H1 (cell line): ENCODE measurements at regions not wholly inside any gene's neighbourhood (a gene's known extent, or its start where the extent isn't known, plus 50 kb on each side); places are given as distances from the start of the nearest gene placed in this dataset.
A peak's percentile ranks its signal among the peaks of the same experiment; 100 is the strongest.

ENCODE experiments used
- CTCF ChIA-PET: fragments of 300-600 bp; sonication (Branson Sonifier 250); formaldehyde crosslinking; loops from one replicate; lab custom pipeline; 2021; ENCODE audit not compliant: partially characterized antibody; lab: Charles Lee
- POLR2A ChIA-PET: fragments of 300-600 bp; sonication (Branson Sonifier 250); formaldehyde crosslinking; loops from one replicate; lab custom pipeline; 2021; ENCODE audit warnings: inconsistent platforms; ENCODE audit not compliant: partially characterized antibody; lab: Charles Lee
- DNase-seq, 2 experiments: peaks; one replicate each; pipeline versions ENCODE4 v3.0.0 to v3.0.0-alpha.2; 2010 to 2022; ENCODE audit warnings: low spot score in 2 of 2, low read depth in 1 of 2, mixed read lengths in 1 of 2
- FAIRE-seq: peaks from 2 replicates; lab custom pipeline; 2011; peaks lifted over from hg19 to GRCh38; lab: Jason Lieb, UNC
- H2AFZ ChIP-seq: 2 replicates; pipeline ENCODE4 v1.8.1; 2012; ENCODE audit warnings: low read length, inconsistent platforms
- H2AK5ac ChIP-seq: 2 replicates; pipeline ENCODE4 v1.6.1; 2013; ENCODE audit warnings: low read depth, low read length
- H2BK120ac ChIP-seq: replicated peaks from 2 replicates; pipeline ENCODE3; 2013; ENCODE audit warnings: low read depth, low read length, inconsistent platforms
- H2BK12ac ChIP-seq: 2 replicates; pipeline ENCODE4 v1.6.1; 2013; ENCODE audit warnings: low read depth, low read length
- H2BK15ac ChIP-seq: 2 replicates; pipeline ENCODE4 v1.6.1; 2013; ENCODE audit warnings: low read length
- H2BK20ac ChIP-seq: 2 replicates; pipeline ENCODE4 v1.6.1; 2013; ENCODE audit warnings: low read length
- H2BK5ac ChIP-seq: 2 replicates; pipeline ENCODE4 v1.6.1; 2013; ENCODE audit warnings: low read depth, low read length
- H3K14ac ChIP-seq: 2 replicates; pipeline ENCODE4 v1.6.1; 2013; ENCODE audit warnings: inconsistent platforms; ENCODE audit not compliant: insufficient read length
- H3K18ac ChIP-seq: 2 replicates; pipeline ENCODE4 v1.6.1; 2013; ENCODE audit warnings: low read length; ENCODE audit errors: extremely low read depth
- H3K23ac ChIP-seq: 2 replicates; pipeline ENCODE4 v1.6.1; 2013; ENCODE audit warnings: inconsistent platforms; ENCODE audit not compliant: insufficient read length
- H3K23me2 ChIP-seq: 2 replicates; pipeline ENCODE4 v1.6.1; 2013; ENCODE audit warnings: low read depth, low read length
- H3K27ac ChIP-seq: 2 replicates; pipeline ENCODE4 v1.6.1; 2011; ENCODE audit warnings: low read depth, low read length, inconsistent platforms
- H3K27me3 ChIP-seq, 4 experiments: replicated peaks in 1 of 4; 1 replicate in 1 of 4; 2 replicates in 3 of 4; pipeline versions ENCODE4 v1.6.1 to v1.8.1; 2011 to 2013; ENCODE audit warnings: low read length in 3 of 4, mild to moderate bottlenecking in 3 of 4, inconsistent platforms in 2 of 4, mixed read lengths in 2 of 4, moderate library complexity in 1 of 4; ENCODE audit not compliant: control insufficient read depth in 3 of 4, insufficient read depth in 3 of 4; ENCODE audit errors: extremely low read depth in 1 of 4
- H3K36me3 ChIP-seq, 4 experiments: 2 replicates each; pipeline versions ENCODE4 v1.6.1 to v1.8.1; 2011 to 2013; ENCODE audit warnings: mild to moderate bottlenecking in 4 of 4, low read length in 3 of 4, moderate library complexity in 2 of 4, control low read depth in 1 of 4, inconsistent platforms in 1 of 4; ENCODE audit not compliant: insufficient read depth in 4 of 4, control insufficient read depth in 2 of 4
- H3K4ac ChIP-seq: replicated peaks from 2 replicates; pipeline ENCODE3; 2013; ENCODE audit warnings: low read length, low read depth, mixed read lengths, inconsistent platforms; ENCODE audit not compliant: insufficient read length
- H3K4me1 ChIP-seq, 4 experiments: replicated peaks in 1 of 4; 1 replicate in 1 of 4; 2 replicates in 3 of 4; pipeline versions ENCODE4 v1.6.1 to v1.8.1; 2011 to 2013; ENCODE audit warnings: low read length in 3 of 4, inconsistent platforms in 2 of 4, mixed read lengths in 1 of 4; ENCODE audit not compliant: insufficient read depth in 4 of 4, control insufficient read depth in 3 of 4
- H3K4me2 ChIP-seq, 2 experiments: 2 replicates each; pipeline versions ENCODE4 v1.6.1 to v1.8.1; 2011 to 2013; ENCODE audit warnings: low read depth in 2 of 2, low read length in 2 of 2, control low read depth in 1 of 2, inconsistent platforms in 1 of 2, mild to moderate bottlenecking in 1 of 2; ENCODE audit not compliant: insufficient read depth in 1 of 2
- H3K4me3 ChIP-seq, 4 experiments: fragments of 200-600, 300-600 bp in 1 of 4; sonication (generic), shearing (Covaris generic), sonication (Bioruptor Twin) in 1 of 4; 2 replicates each; pipeline versions ENCODE4 v1.5.1 to v1.8.1; 2011 to 2016; ENCODE audit warnings: low read length in 4 of 4, low read depth in 3 of 4, control low read depth in 2 of 4, inconsistent platforms in 2 of 4, mild to moderate bottlenecking in 2 of 4, mixed read lengths in 1 of 4, moderate library complexity in 1 of 4; ENCODE audit not compliant: insufficient read depth in 2 of 4; ENCODE audit errors: extremely low read depth in 1 of 4
- H3K56ac ChIP-seq: replicated peaks from 2 replicates; pipeline ENCODE3; 2013; ENCODE audit warnings: low read depth, mild to moderate bottlenecking, mixed read lengths, low read length, inconsistent platforms; ENCODE audit not compliant: insufficient read length
- H3K79me1 ChIP-seq: 2 replicates; pipeline ENCODE4 v1.6.1; 2013; ENCODE audit warnings: low read depth, low read length, control low read depth
- H3K79me2 ChIP-seq, 2 experiments: 2 replicates each; pipeline versions ENCODE4 v1.6.1 to v1.8.1; 2012 to 2013; ENCODE audit warnings: low read length in 2 of 2, mild to moderate bottlenecking in 2 of 2, inconsistent platforms in 1 of 2; ENCODE audit not compliant: insufficient read depth in 2 of 2, control insufficient read depth in 1 of 2
- H3K9ac ChIP-seq, 4 experiments: replicated peaks in 1 of 4; 1 replicate in 1 of 4; 2 replicates in 3 of 4; pipeline versions ENCODE4 v1.6.1 to v1.8.1; 2011 to 2013; ENCODE audit warnings: low read depth in 3 of 4, low read length in 3 of 4, control low read depth in 2 of 4, mild to moderate bottlenecking in 2 of 4, moderate library complexity in 2 of 4, inconsistent platforms in 1 of 4; ENCODE audit errors: extremely low read depth in 1 of 4
- H3K9me3 ChIP-seq, 2 experiments: 2 replicates each; pipeline versions ENCODE4 v1.6.1 to v1.8.1; 2012 to 2013; ENCODE audit warnings: mild to moderate bottlenecking in 2 of 2, moderate library complexity in 2 of 2, control low read depth in 1 of 2, inconsistent platforms in 1 of 2, low read depth in 1 of 2, low read length in 1 of 2, mixed read lengths in 1 of 2; ENCODE audit not compliant: insufficient read depth in 2 of 2
- H4K20me1 ChIP-seq, 2 experiments: replicated peaks in 1 of 2; 2 replicates each; pipeline versions ENCODE3 to v1.8.1; 2011 to 2013; ENCODE audit warnings: inconsistent platforms in 2 of 2, low read length in 2 of 2, mild to moderate bottlenecking in 1 of 2; ENCODE audit not compliant: insufficient read depth in 2 of 2, control insufficient read depth in 1 of 2
- H4K5ac ChIP-seq: 2 replicates; pipeline ENCODE4 v1.6.1; 2013; ENCODE audit warnings: low read length, low read depth, mixed read lengths, inconsistent platforms; ENCODE audit not compliant: insufficient read length
- H4K8ac ChIP-seq: 2 replicates; pipeline ENCODE4 v1.8.0; 2013; ENCODE audit warnings: mild to moderate bottlenecking, moderate library complexity, low read length, inconsistent platforms; ENCODE audit not compliant: insufficient read depth; ENCODE audit errors: extremely low read depth
- H4K91ac ChIP-seq: replicated peaks from 2 replicates; pipeline ENCODE3; 2013; ENCODE audit warnings: low read length, mixed read lengths, inconsistent platforms; ENCODE audit not compliant: insufficient read length
- BCL11A ChIP-seq, 2 experiments: IDR thresholded peaks; one replicate each; pipeline ENCODE4 v1.6.1; 2011; ENCODE audit warnings: low read depth in 2 of 2, low read length in 2 of 2, mild to moderate bottlenecking in 2 of 2
- FOSL1 ChIP-seq: IDR thresholded peaks from 2 replicates; pipeline ENCODE4 v1.6.1; 2011; ENCODE audit warnings: mild to moderate bottlenecking, low read depth, low read length, moderate library complexity; ENCODE audit not compliant: insufficient read depth
- HDAC6 ChIP-seq: IDR thresholded peaks from one replicate; pipeline ENCODE4 v1.7.1; 2012; ENCODE audit warnings: low read depth, mild to moderate bottlenecking, inconsistent platforms, low read length, moderate library complexity
- JUND ChIP-seq: IDR thresholded peaks from 2 replicates; pipeline ENCODE4 v1.6.1; 2011; ENCODE audit warnings: mild to moderate bottlenecking, improper control_type of control experiment, low read length
- KDM5A ChIP-seq: fragments of 200-600 bp; IDR thresholded peaks from 2 replicates; pipeline ENCODE4 v1.7.1; 2012; ENCODE audit warnings: mild to moderate bottlenecking, low read length, inconsistent platforms, mixed read lengths
- POU5F1 ChIP-seq: IDR thresholded peaks from 2 replicates; pipeline ENCODE4 v1.6.1; 2011; ENCODE audit warnings: low read depth, mild to moderate bottlenecking, low read length, moderate library complexity
- RBBP5 ChIP-seq: IDR thresholded peaks from 2 replicates; pipeline ENCODE4 v1.7.1; 2012; ENCODE audit warnings: low read depth, mild to moderate bottlenecking, inconsistent platforms, low read length, moderate library complexity, borderline replicate concordance
- RNF2 ChIP-seq: fragments of 200-900, 300-1000 bp; sonication (generic); IDR thresholded peaks from 2 replicates; pipeline ENCODE4 v1.7.1; 2016; ENCODE audit warnings: borderline replicate concordance, low read depth, mild to moderate bottlenecking, antibody characterized with exemption, low read length; ENCODE audit not compliant: poor library complexity, severe bottlenecking; ENCODE audit errors: missing control alignments
- RXRA ChIP-seq: IDR thresholded peaks from 2 replicates; pipeline ENCODE4 v1.6.1; 2011; ENCODE audit warnings: low read depth, mild to moderate bottlenecking, low read length, moderate library complexity; ENCODE audit not compliant: insufficient read depth
- SUZ12 ChIP-seq: fragments of 200-600 bp; sonication (generic); IDR thresholded peaks from 2 replicates; pipeline ENCODE4 v1.6.1; 2012; ENCODE audit warnings: mild to moderate bottlenecking, inconsistent platforms, low read length, moderate library complexity, mixed read lengths
- TAF7 ChIP-seq: optimal IDR thresholded peaks from 2 replicates; pipeline ENCODE3; 2011; ENCODE audit warnings: low read depth, mild to moderate bottlenecking, inconsistent platforms, low read length, moderate library complexity, borderline replicate concordance
- TCF12 ChIP-seq: IDR thresholded peaks from 2 replicates; pipeline ENCODE4 v1.6.1; 2011; ENCODE audit warnings: low read depth, mild to moderate bottlenecking, low read length
- TEAD4 ChIP-seq: IDR thresholded peaks from 2 replicates; pipeline ENCODE4 v1.6.1; 2012; ENCODE audit warnings: low read depth, low read length, inconsistent platforms, mixed read lengths
- WGBS, 2 experiments: shearing (Covaris generic) in 1 of 2; methylation state at CpG; one replicate each; pipeline versions ENCODE4 v1.1.6 to v1.1.7; 2013 to 2015; ENCODE audit warnings: low lambda C conversion rate in 2 of 2, mixed read lengths in 2 of 2, inconsistent platforms in 1 of 2, low coverage in 1 of 2, missing lambda C conversion rate in 1 of 2; ENCODE audit not compliant: insufficient replicate concordance in 2 of 2, insufficient coverage in 1 of 2, insufficient read length in 1 of 2; ENCODE audit errors: extremely low coverage in 1 of 2, missing lambda C conversion rate in 1 of 2; 5-methylcytosine and 5-hydroxymethylcytosine counted together
- TF ChIP-seq, protein P1 (sequence below): IDR thresholded peaks from 2 replicates; pipeline ENCODE4 v1.6.1; 2012; ENCODE audit warnings: inconsistent platforms

GRCh38 chr1:234681990-234682389 lies 72.0 kb upstream of the IRF2BP2 start:
- no peak for FAIRE-seq
- POLR2A ChIA-PET, result no interaction called here
- no peak for TF ChIP-seq KDM5A
- no peak for TF ChIP-seq HDAC6
- TF ChIP-seq, protein P1, sequence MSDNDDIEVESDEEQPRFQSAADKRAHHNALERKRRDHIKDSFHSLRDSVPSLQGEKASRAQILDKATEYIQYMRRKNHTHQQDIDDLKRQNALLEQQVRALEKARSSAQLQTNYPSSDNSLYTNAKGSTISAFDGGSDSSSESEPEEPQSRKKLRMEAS, result no peak
- no peak for TF ChIP-seq FOSL1
- TF ChIP-seq POU5F1, result no peak
- TF ChIP-seq RXRA, result no peak
- no peak for TF ChIP-seq SUZ12
- TF ChIP-seq BCL11A (IDR thresholded peaks at IDR 0.05; ENCODE audit: low read depth in 2 of 2, low read length in 2 of 2), result no peak
- no peak for TF ChIP-seq TAF7
- TF ChIP-seq RBBP5, result no peak
- no peak for TF ChIP-seq TCF12
- TF ChIP-seq RNF2, result no peak
- no peak for TF ChIP-seq TEAD4
- TF ChIP-seq JUND, result no peak

More at GRCh38 chr1:234681990-234682389, 72.0 kb upstream of the IRF2BP2 start:
- Histone ChIP-seq H4K20me1 (no peaks in the 10 kb centered on the region), H4K5ac (no peak overlapping the region), H3K9ac (no peak overlapping the region), H3K4me3 (no peak overlapping the region), H4K91ac (no peak overlapping the region), H2BK12ac (0 out of 2 replicates have a peak overlapping the region, but pooled peaks have one; percentile 39), H3K4me2 (no peak overlapping the region), H3K18ac (no peak overlapping the region; the same call in 1 of the 2 replicates), H2BK20ac (0 out of 2 replicates have a peak overlapping the region, but pooled peaks have one; percentile 80), H3K79me2 (no peaks in the 10 kb centered on the region), H4K8ac (no peak overlapping the region), H3K4me1 (peaks cover 0 to 5% (median 3%) of the 10 kb centered on the region in 4 experiments; a peak in 4 of 7 replicates), H3K79me1 (no peaks in the 10 kb centered on the region), H3K4ac (no peak overlapping the region), H3K36me3 (no peaks in the 10 kb centered on the region), H2BK120ac (no peak overlapping the region), H2BK5ac (no peak overlapping the region), H2AFZ (no peak overlapping the region), H3K23ac (no peak overlapping the region), H3K56ac (no peak overlapping the region), H3K14ac (no peak overlapping the region), H2AK5ac (no peak overlapping the region), H3K9me3 (no peaks in the 10 kb centered on the region), H2BK15ac (no peak overlapping the region), H3K23me2 (peaks cover 3% of the 10 kb centered on the region; the same call in 1 of the 2 replicates), H3K27me3 (no peaks in the 10 kb centered on the region), H3K27ac (no peak overlapping the region)
- CTCF ChIA-PET, result interaction anchor here (1.0 kb wide), 1 partner anchor 12 kb away, joined by 4 read pairs; no protein-coding TSS in a partner anchor
- WGBS, 2 experiments, result 86% methylated on average over 2 of the region's 2 CpGs; no CpG with 5 or more reads in 1 of the 2 experiments
- DNase-seq, result no peak
